ENCODE measurements at regions not wholly inside any gene's neighbourhood (a gene's known extent, or its start where the extent isn't known, plus 50 kb on each side); places are given as distances from the start of the nearest gene placed in this dataset.

DNA sequence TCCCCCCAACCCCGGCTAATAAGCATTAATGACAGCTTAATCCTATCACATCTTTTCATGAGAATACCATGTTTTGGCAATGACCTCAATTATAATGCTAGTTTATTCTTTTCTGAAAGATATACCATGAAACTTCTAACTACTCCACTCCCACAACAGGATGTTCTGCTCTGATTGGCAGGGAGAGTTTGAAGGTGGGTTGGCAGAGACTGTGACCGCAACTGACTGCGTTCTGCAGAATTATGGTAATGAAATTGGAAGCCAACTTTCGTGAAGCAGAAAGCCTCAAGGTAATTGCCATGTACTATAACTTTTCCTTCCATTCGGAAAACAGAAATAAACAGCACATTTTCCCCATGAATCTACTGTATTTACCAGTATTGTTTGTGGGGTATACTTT lies 288.2 kb upstream of the SEMA3D start:
- H3K27me3 Mint-ChIP-seq (ENCODE audit: low read depth), result no peaks in the 10 kb centered on the region
- H3K36me3 Mint-ChIP-seq (ENCODE audit: low read depth), result no peaks in the 10 kb centered on the region

DNA sequence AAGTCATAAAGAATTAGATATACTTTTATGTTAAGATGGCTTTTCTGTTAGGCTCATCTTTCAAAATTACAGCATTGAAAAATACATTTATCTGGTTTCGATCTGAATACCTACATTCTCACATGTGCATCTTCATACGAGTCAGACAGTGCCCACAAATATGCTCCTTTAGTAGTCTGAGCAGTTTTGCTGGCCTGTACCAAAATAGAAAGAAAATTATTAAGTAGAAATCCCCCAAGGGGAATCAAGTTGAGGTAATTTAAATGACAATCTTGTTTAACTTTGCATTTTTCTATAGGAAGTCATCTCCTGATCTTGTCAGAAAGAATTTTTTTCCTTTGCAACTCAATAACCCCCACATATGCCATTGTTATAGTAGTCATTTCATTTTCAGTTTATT lies 287.4 kb upstream of the SEMA3D start:
- H3K4me1 Mint-ChIP-seq, result peaks cover 45% of the 10 kb centered on the region
- no peak overlapping the region for H3K4me3 Mint-ChIP-seq
- H3K27ac Mint-ChIP-seq (ENCODE audit: unreplicated experiment), result no peak overlapping the region
- H3K36me3 Mint-ChIP-seq (ENCODE audit: low read depth), result no peaks in the 10 kb centered on the region
- no peaks in the 10 kb centered on the region for H3K27me3 Mint-ChIP-seq (ENCODE audit: low read depth)
- TF ChIP-seq, protein P1, sequence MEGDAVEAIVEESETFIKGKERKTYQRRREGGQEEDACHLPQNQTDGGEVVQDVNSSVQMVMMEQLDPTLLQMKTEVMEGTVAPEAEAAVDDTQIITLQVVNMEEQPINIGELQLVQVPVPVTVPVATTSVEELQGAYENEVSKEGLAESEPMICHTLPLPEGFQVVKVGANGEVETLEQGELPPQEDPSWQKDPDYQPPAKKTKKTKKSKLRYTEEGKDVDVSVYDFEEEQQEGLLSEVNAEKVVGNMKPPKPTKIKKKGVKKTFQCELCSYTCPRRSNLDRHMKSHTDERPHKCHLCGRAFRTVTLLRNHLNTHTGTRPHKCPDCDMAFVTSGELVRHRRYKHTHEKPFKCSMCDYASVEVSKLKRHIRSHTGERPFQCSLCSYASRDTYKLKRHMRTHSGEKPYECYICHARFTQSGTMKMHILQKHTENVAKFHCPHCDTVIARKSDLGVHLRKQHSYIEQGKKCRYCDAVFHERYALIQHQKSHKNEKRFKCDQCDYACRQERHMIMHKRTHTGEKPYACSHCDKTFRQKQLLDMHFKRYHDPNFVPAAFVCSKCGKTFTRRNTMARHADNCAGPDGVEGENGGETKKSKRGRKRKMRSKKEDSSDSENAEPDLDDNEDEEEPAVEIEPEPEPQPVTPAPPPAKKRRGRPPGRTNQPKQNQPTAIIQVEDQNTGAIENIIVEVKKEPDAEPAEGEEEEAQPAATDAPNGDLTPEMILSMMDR (conservative IDR thresholded peaks at IDR 0.05), result no peak
- no peaks in the 10 kb centered on the region for H3K9me3 Mint-ChIP-seq
- no peak for DNase-seq (ENCODE audit: low read depth, low spot score)

More for the DNA sequence above, 288.2 kb upstream of the SEMA3D start:
- TF ChIP-seq, protein P1 (conservative IDR thresholded peaks at IDR 0.05), result no peak
- DNase-seq (ENCODE audit: low read depth, low spot score), result no peak
- H3K4me3 Mint-ChIP-seq, result no peak overlapping the region
- H3K9me3 Mint-ChIP-seq, result no peaks in the 10 kb centered on the region
- H3K4me1 Mint-ChIP-seq, result peaks cover 37% of the 10 kb centered on the region
- no peak overlapping the region for H3K27ac Mint-ChIP-seq (ENCODE audit: unreplicated experiment)

DNA sequence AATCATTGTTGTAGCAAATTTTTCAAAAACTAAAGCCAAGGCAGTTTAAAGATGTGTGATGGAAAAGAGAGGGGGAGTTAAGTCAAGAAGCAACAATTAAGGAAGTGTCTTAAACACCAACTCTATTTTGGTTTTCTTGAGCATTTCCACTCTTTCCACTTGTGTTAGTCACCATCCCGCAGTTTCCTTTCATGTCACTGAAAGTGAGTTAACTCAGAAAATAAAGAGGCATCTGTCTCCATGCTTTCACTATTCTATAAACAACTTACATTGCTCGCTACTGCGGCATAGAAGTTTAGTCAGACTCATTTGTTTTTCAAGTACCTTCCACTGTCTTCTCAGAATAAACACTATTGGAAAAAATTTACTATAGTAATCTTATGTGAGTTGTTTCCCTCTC lies 284.9 kb upstream of the SEMA3D start:
- DNase-seq (ENCODE audit: low read depth, low spot score), result no peak
- H3K27ac Mint-ChIP-seq (ENCODE audit: unreplicated experiment), result peak overlapping the region; percentile 65
- peak overlapping the region; percentile 3 for H3K4me3 Mint-ChIP-seq
- H3K4me1 Mint-ChIP-seq, result peaks cover 33% of the 10 kb centered on the region
- H3K9me3 Mint-ChIP-seq, result no peaks in the 10 kb centered on the region
- no peaks in the 10 kb centered on the region for H3K36me3 Mint-ChIP-seq (ENCODE audit: low read depth)
- TF ChIP-seq, protein P1 (conservative IDR thresholded peaks at IDR 0.05), result no peak
- no peaks in the 10 kb centered on the region for H3K27me3 Mint-ChIP-seq (ENCODE audit: low read depth)

DNA sequence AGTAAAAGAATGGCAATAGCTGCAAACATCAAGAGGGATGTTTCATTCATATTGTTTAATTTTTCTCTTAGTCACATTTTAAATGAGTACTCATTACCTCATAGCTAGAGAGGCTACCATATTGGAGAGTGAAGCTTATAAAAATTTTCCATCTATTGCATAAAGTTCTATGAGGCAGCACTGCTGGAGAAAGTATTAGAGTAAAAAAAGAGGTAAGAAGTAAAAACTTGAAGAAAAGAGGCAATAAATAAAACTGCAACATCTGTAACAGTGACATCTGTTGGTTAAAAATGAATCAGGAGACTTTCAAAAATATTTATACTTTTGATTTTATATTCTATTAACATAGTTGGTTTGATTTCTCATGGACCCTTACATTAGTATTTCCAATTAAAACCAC lies 284.5 kb upstream of the SEMA3D start:
- H3K4me1 Mint-ChIP-seq, result peaks cover 33% of the 10 kb centered on the region
- DNase-seq (ENCODE audit: low read depth, low spot score), result no peak
- no peaks in the 10 kb centered on the region for H3K36me3 Mint-ChIP-seq (ENCODE audit: low read depth)
- H3K4me3 Mint-ChIP-seq, result no peak overlapping the region
- H3K27me3 Mint-ChIP-seq (ENCODE audit: low read depth), result no peaks in the 10 kb centered on the region
- TF ChIP-seq, protein P1 (conservative IDR thresholded peaks at IDR 0.05), result no peak
- no peaks in the 10 kb centered on the region for H3K9me3 Mint-ChIP-seq
- H3K27ac Mint-ChIP-seq (ENCODE audit: unreplicated experiment), result no peak overlapping the region

DNA sequence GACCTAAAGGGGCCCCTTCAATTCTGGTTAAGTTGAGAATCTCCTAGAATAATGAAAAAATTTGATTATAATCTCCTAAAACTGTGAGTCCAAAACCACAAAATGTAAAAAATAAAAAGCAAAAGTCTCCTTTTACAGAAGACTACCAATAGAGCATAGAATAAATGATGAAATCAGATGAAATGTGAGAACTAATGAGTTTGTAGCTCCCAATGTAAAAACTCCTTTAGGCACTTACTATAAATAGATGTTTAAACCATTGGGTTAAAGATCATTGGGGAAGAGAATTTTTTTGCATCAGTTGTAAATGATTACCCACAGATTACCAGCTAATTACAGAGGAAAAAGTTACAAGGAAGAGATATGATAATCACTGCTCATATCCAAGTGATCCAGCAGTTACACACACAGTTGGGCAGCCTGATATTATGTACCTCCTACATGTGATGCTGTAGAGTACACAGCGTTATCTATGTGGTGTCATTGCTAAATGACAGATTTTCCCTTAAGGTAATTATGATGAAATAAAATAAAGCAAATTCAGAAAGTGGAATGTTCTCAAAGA lies 282.7 kb upstream of the SEMA3D start:
- Mint-ChIP-seq H3K27me3 (ENCODE audit: low read depth) (no peaks in the 10 kb centered on the region), H3K36me3 (ENCODE audit: low read depth) (no peaks in the 10 kb centered on the region), H3K4me1 (peaks cover 33% of the 10 kb centered on the region), H3K9me3 (no peaks in the 10 kb centered on the region), H3K27ac (ENCODE audit: unreplicated experiment) (no peak overlapping the region), H3K4me3 (no peak overlapping the region)
- DNase-seq (ENCODE audit: low read depth, low spot score), result no peak
- TF ChIP-seq, protein P1 (conservative IDR thresholded peaks at IDR 0.05), result no peak

All from neural crest cell (in vitro differentiated cells).